GM12878 (cell line): ENCODE measurements at regions not wholly inside any gene's neighbourhood (a gene's known extent, or its start where the extent isn't known, plus 50 kb on each side); places are given as distances from the start of the nearest gene placed in this dataset.

Experiments
- ELK1 ChIP-seq: IDR thresholded peaks from 2 replicates; pipeline ENCODE4 v1.6.1; 2012; ENCODE audit warnings: low read depth, low read length, improper control_type of control experiment
- GABPA ChIP-seq: IDR thresholded peaks from 2 replicates; pipeline ENCODE4 v1.6.1; 2014; ENCODE audit warnings: antibody characterized with exemption, low read depth, mild to moderate bottlenecking, inconsistent platforms
- HCFC1 ChIP-seq: fragments of 150-350 bp; IDR thresholded peaks from 2 replicates; pipeline ENCODE4 v1.6.1; 2014; ENCODE audit warnings: low read length
- MAX ChIP-seq: IDR thresholded peaks from 2 replicates; pipeline ENCODE4 v1.6.1; 2012; ENCODE audit warnings: low read depth, low read length, improper control_type of control experiment
- PAX8 ChIP-seq: fragments of 450-650 bp; IDR thresholded peaks from 2 replicates; pipeline ENCODE4 v1.6.1; 2017; ENCODE audit warnings: mild to moderate bottlenecking, moderate library complexity
- POLR2A ChIP-seq: IDR thresholded peaks from 2 replicates; pipeline ENCODE4 v1.6.1; 2011; ENCODE audit warnings: low read depth, mild to moderate bottlenecking, low read length
- POLR2AphosphoS5 ChIP-seq: IDR thresholded peaks from 2 replicates; pipeline ENCODE4 v1.6.1; 2011; ENCODE audit warnings: mild to moderate bottlenecking, low read length, inconsistent platforms
- RAD21 ChIP-seq: IDR thresholded peaks from 2 replicates; pipeline ENCODE4 v1.6.1; 2011; ENCODE audit warnings: mild to moderate bottlenecking, low read depth, low read length, moderate library complexity; ENCODE audit not compliant: insufficient read depth
- SIN3A ChIP-seq: IDR thresholded peaks from 2 replicates; pipeline ENCODE4 v1.6.1; 2012; ENCODE audit warnings: low read depth, low read length, improper control_type of control experiment

- no peak for TF ChIP-seq ELK1
- TF ChIP-seq SIN3A = no peak
- TF ChIP-seq MAX = no peak
- no peak for TF ChIP-seq GABPA
- TF ChIP-seq HCFC1 = no peak
- no peak for TF ChIP-seq POLR2AphosphoS5
- TF ChIP-seq RAD21 = no peak
- no peak for TF ChIP-seq PAX8
- TF ChIP-seq POLR2A = no peak
These were observed 341.3 kb upstream of the TMPRSS15 start for GRCh38 chr21:18744840-18745239.
